ENCODE measurements at regions not wholly inside any gene's neighbourhood (a gene's known extent, or its start where the extent isn't known, plus 50 kb on each side); places are given as distances from the start of the nearest gene placed in this dataset.

GRCh38 chr13:76800943-76801342, 85.3 kb downstream of the KCTD12 start:
- no peak for TF ChIP-seq POLR2A (IDR thresholded peaks at IDR 0.05; ENCODE audit: low read depth, low read length)
- TF ChIP-seq CTCF (IDR thresholded peaks at IDR 0.05; ENCODE audit: extremely low read depth in 1 of 2, insufficient read depth in 1 of 2, low read depth in 1 of 2, low read length in 2 of 2): no peak

Measured in endothelial cell of umbilical vein (primary cell).